Immature natural killer cell (primary cell): ENCODE measurements at regions not wholly inside any gene's neighbourhood (a gene's known extent, or its start where the extent isn't known, plus 50 kb on each side); places are given as distances from the start of the nearest gene placed in this dataset.

Source experiments
- DNase-seq, 3 donors: peaks; one replicate each; pipeline ENCODE4 v3.0.0; 2022; ENCODE audit warnings: mixed read lengths in 1 of 3
- H3K27ac Mint-ChIP-seq, 6 donors: one replicate each; pipeline ENCODE4 v1.8.0; 2020; ENCODE audit warnings: mixed read lengths in 6 of 6, mild to moderate bottlenecking in 5 of 6, inconsistent platforms in 4 of 6, moderate library complexity in 3 of 6
- H3K27me3 Mint-ChIP-seq, 3 donors: one replicate each; pipeline ENCODE4 v1.8.0; 2020 to 2021; ENCODE audit warnings: low read depth in 3 of 3, mild to moderate bottlenecking in 3 of 3, mixed read lengths in 3 of 3, moderate library complexity in 3 of 3, inconsistent platforms in 1 of 3
- H3K36me3 Mint-ChIP-seq, 3 donors: one replicate each; pipeline ENCODE4 v1.8.0; 2020; ENCODE audit warnings: mixed read lengths in 3 of 3, inconsistent platforms in 2 of 3, mild to moderate bottlenecking in 2 of 3
- H3K4me1 Mint-ChIP-seq, 2 donors: one replicate each; pipeline ENCODE4 v1.8.0; 2020; ENCODE audit warnings: inconsistent platforms in 2 of 2, mild to moderate bottlenecking in 2 of 2, mixed read lengths in 2 of 2, moderate library complexity in 1 of 2
- H3K4me3 Mint-ChIP-seq, 5 donors: one replicate each; pipeline ENCODE4 v1.8.0; 2020; ENCODE audit warnings: mild to moderate bottlenecking in 5 of 5, mixed read lengths in 5 of 5, inconsistent platforms in 3 of 5, moderate library complexity in 3 of 5
- H3K9me3 Mint-ChIP-seq, 6 donors: one replicate each; pipeline ENCODE4 v1.8.0; 2020; ENCODE audit warnings: mild to moderate bottlenecking in 6 of 6, mixed read lengths in 6 of 6, inconsistent platforms in 4 of 6, moderate library complexity in 3 of 6

DNA sequence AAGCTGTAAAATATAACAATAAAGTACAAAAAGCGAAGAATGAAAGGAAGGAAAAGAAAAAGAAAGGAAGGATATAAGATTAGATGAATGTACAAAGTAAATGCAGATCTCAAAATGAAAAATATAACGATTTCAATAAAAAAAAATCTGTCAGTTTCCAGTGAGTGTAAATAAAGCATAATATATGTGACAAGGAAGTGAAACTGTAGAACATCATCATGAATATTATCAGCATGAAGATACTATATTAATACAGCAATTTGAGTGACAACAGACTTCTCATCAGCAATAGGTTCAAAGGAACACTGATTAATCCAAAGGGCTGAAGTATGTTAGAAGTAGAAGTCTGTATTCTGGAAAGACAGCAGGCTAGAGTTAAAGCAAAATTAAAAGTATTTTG, 659.5 kb upstream of the MBL2 start:
- H3K9me3 Mint-ChIP-seq, result peaks cover 4 to 47% (median 24%) of the 10 kb centered on the region in 6 donors
- DNase-seq, result no peak

GRCh38 chr10:53430974-53431373, 658.4 kb upstream of the MBL2 start:
- no peaks in the 10 kb centered on the region for H3K36me3 Mint-ChIP-seq
- H3K27ac Mint-ChIP-seq, result no peak overlapping the region
- H3K4me3 Mint-ChIP-seq, result no peak overlapping the region
- H3K9me3 Mint-ChIP-seq, result peaks cover 8 to 45% (median 25%) of the 10 kb centered on the region in 6 donors
- H3K27me3 Mint-ChIP-seq, result peaks cover 0 to 2% (median 0%) of the 10 kb centered on the region in 3 donors
- no peak for DNase-seq
- H3K4me1 Mint-ChIP-seq, result no peaks in the 10 kb centered on the region

More for the DNA sequence above, 659.5 kb upstream of the MBL2 start:
- H3K4me1 Mint-ChIP-seq, result no peaks in the 10 kb centered on the region
- H3K27me3 Mint-ChIP-seq, result peaks cover 0 to 2% (median 0%) of the 10 kb centered on the region in 3 donors
- H3K36me3 Mint-ChIP-seq, result no peaks in the 10 kb centered on the region
- no peak overlapping the region for H3K27ac Mint-ChIP-seq
- no peak overlapping the region for H3K4me3 Mint-ChIP-seq

- no peaks in the 10 kb centered on the region for H3K36me3 Mint-ChIP-seq
- H3K4me1 Mint-ChIP-seq, result no peaks in the 10 kb centered on the region
- no peak for DNase-seq
- H3K9me3 Mint-ChIP-seq, result peaks cover 8 to 46% (median 26%) of the 10 kb centered on the region in 6 donors
- H3K27me3 Mint-ChIP-seq, result peaks cover 0 to 2% (median 0%) of the 10 kb centered on the region in 3 donors
- H3K27ac Mint-ChIP-seq, result no peak overlapping the region
- H3K4me3 Mint-ChIP-seq, result no peak overlapping the region
These were observed 657.7 kb upstream of the MBL2 start for GRCh38 chr10:53430127-53430891.

DNA sequence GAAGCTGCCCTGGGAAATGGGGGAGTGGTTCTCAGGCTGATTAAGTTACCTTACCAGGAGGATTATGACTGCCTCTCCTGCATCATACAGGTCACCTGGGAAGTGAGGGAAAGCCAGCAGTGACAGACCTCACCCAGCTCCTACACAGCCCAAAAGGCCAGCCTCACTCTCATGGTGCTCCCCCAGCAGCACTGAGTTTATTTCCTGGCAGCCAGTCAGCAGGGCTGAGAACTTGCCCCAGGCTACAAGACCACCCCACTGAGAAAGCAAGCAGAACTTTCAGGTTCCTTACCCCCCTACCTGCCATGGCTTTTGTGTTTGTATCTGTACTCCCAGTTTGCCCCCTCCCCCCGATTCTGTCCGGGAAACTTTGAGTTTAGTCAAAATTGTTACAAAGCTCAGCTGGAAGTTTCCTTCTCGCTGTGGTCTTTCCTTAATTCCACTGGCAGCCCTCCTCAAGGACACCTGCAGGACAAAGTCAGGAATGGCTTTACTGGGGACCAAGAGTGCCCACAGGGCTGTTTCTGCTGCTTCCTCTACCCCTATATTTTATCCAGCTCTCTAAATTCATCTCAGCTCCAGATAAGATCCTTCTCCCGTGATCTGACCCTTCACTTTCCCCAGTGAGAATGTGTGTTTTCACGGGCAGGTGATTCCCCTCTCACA, 649.8 kb upstream of the MBL2 start:
- H3K4me3 Mint-ChIP-seq, result no peak overlapping the region
- H3K9me3 Mint-ChIP-seq, result peaks cover 15 to 62% (median 40%) of the 10 kb centered on the region in 6 donors
- peaks cover 0 to 3% (median 0%) of the 10 kb centered on the region in 3 donors for H3K27me3 Mint-ChIP-seq
- DNase-seq, result no peak
- H3K36me3 Mint-ChIP-seq, result peaks cover 0 to 4% (median 0%) of the 10 kb centered on the region in 3 donors
- no peaks in the 10 kb centered on the region for H3K4me1 Mint-ChIP-seq
- H3K27ac Mint-ChIP-seq, result no peak overlapping the region

- H3K27me3 Mint-ChIP-seq, result peaks cover 0 to 2% (median 0%) of the 10 kb centered on the region in 3 donors
- no peak overlapping the region for H3K27ac Mint-ChIP-seq
- DNase-seq, result no peak
- H3K4me1 Mint-ChIP-seq, result no peaks in the 10 kb centered on the region
- no peaks in the 10 kb centered on the region for H3K36me3 Mint-ChIP-seq
- H3K9me3 Mint-ChIP-seq, result peaks cover 6 to 55% (median 14%) of the 10 kb centered on the region in 6 donors
- H3K4me3 Mint-ChIP-seq, result no peak overlapping the region
These were observed 640.1 kb upstream of the MBL2 start for GRCh38 chr10:53412651-53413050.

GRCh38 chr10:53406532-53406931, 633.9 kb upstream of the MBL2 start:
- Mint-ChIP-seq H3K36me3 (no peaks in the 10 kb centered on the region), H3K4me3 (no peak overlapping the region), H3K4me1 (no peaks in the 10 kb centered on the region), H3K27ac (no peak overlapping the region), H3K9me3 (peaks cover 3 to 41% (median 13%) of the 10 kb centered on the region in 6 donors), H3K27me3 (peaks cover 0 to 3% (median 2%) of the 10 kb centered on the region in 3 donors)
- no peak for DNase-seq

DNA sequence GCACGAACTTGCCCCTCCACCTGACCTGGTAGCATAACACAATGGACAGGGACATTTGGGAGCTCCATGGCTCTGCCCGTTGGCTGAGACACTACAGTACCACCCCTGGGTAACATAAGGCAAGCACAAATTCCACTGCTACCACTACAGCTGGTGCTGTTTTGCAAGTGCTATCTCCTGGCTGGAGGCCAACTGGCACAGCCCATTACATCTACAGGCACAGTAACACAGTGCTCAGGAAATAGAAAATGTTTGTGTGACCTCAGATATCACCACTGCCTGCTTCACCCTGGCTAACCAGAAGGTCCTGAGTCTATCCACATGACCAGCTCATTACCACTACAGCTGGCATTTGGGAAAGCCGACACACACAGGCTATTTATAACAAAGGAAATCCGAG, 631.1 kb upstream of the MBL2 start:
- Mint-ChIP-seq H3K4me3 (no peak overlapping the region), H3K36me3 (peaks cover 0 to 4% (median 0%) of the 10 kb centered on the region in 3 donors), H3K27me3 (peaks cover 0 to 3% (median 3%) of the 10 kb centered on the region in 3 donors), H3K9me3 (peaks cover 6 to 45% (median 18%) of the 10 kb centered on the region in 6 donors), H3K4me1 (no peaks in the 10 kb centered on the region), H3K27ac (no peak overlapping the region)
- no peak for DNase-seq

DNA sequence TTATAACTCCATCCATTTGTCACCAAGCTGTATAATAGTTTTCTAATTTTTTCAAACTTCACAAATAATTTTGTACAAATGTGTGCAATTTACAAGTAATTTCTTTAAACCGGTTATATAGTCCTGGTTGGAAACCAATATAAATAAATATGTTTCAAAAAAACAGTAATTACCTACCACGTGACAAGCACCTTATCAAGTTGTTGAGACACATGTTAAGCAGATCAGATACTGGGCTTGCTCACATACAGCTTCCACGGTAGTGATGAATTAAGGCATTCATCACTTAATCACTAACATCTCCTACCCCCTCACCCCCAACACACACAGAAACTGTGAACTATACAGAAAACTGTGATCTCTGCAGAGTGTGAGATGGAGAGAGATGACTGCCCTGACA, 630.0 kb upstream of the MBL2 start:
- Mint-ChIP-seq H3K27ac (no peak overlapping the region), H3K4me3 (no peak overlapping the region), H3K4me1 (no peaks in the 10 kb centered on the region), H3K36me3 (peaks cover 0 to 4% (median 0%) of the 10 kb centered on the region in 3 donors), H3K9me3 (peaks cover 6 to 50% (median 19%) of the 10 kb centered on the region in 6 donors), H3K27me3 (peaks cover 0 to 3% (median 3%) of the 10 kb centered on the region in 3 donors)
- no peak for DNase-seq

GRCh38 chr10:53401536-53401935, 629.0 kb upstream of the MBL2 start:
- Mint-ChIP-seq H3K36me3 (peaks cover 0 to 4% (median 0%) of the 10 kb centered on the region in 3 donors), H3K27ac (no peak overlapping the region), H3K27me3 (peaks cover 0 to 3% (median 0%) of the 10 kb centered on the region in 3 donors), H3K4me3 (no peak overlapping the region), H3K9me3 (peaks cover 10 to 51% (median 20%) of the 10 kb centered on the region in 6 donors), H3K4me1 (no peaks in the 10 kb centered on the region)
- DNase-seq, result no peak

DNA sequence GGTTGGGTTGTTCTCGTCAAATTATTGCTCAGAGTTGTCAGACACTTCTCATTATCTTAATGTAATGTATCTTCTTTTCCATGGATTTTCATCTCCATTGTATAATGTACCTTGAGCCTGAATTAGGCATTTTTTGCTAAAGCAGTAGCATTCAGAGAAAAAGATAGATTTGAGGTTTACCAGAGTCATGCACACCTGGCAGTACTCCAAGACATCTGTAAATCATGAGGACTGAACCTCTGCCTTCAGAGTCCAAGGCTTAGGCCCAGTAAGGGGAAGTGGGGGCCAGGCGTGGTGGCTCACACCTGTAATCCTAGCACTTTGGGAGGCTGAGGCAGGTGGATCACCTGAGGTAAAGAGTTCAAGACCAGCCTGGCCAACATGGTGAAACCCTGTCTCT, 624.3 kb upstream of the MBL2 start:
- Mint-ChIP-seq H3K4me3 (no peak overlapping the region), H3K4me1 (no peaks in the 10 kb centered on the region), H3K36me3 (peaks cover 0 to 6% (median 0%) of the 10 kb centered on the region in 3 donors), H3K9me3 (peaks cover 12 to 58% (median 34%) of the 10 kb centered on the region in 6 donors), H3K27ac (no peak overlapping the region), H3K27me3 (peaks cover 0 to 1% (median 0%) of the 10 kb centered on the region in 3 donors)
- DNase-seq, result no peak

- DNase-seq, result no peak
- H3K27me3 Mint-ChIP-seq, result no peaks in the 10 kb centered on the region
- no peak overlapping the region for H3K27ac Mint-ChIP-seq
- peaks cover 0 to 8% (median 0%) of the 10 kb centered on the region in 3 donors for H3K36me3 Mint-ChIP-seq
- no peaks in the 10 kb centered on the region for H3K4me1 Mint-ChIP-seq
- no peak overlapping the region for H3K4me3 Mint-ChIP-seq
- H3K9me3 Mint-ChIP-seq, result peaks cover 13 to 59% (median 37%) of the 10 kb centered on the region in 6 donors
These were observed 622.9 kb upstream of the MBL2 start for GRCh38 chr10:53395449-53395848.

DNA sequence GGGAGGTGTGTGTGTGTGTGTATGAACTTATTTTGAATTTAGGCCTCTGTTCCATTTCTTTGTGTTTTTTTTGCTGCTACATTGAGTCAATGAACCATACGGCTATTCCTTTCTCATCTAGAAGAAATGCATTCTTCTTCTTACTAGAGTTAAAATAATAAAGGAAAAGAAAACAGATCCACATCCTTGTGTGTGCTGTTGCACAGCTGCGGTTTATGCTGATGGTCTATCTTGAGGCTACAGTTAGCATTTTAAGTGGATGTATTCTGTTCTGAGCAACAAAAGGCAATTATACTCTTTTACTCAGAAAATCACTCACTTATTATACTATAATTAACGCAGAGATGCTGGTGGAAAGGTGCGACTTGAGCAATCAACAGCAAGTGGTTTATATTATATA, 615.0 kb upstream of the MBL2 start:
- no peak for DNase-seq
- H3K4me3 Mint-ChIP-seq, result no peak overlapping the region
- H3K27me3 Mint-ChIP-seq, result peaks cover 0 to 2% (median 0%) of the 10 kb centered on the region in 3 donors
- no peak overlapping the region for H3K27ac Mint-ChIP-seq
- H3K36me3 Mint-ChIP-seq, result peaks cover 0 to 8% (median 0%) of the 10 kb centered on the region in 3 donors
- no peaks in the 10 kb centered on the region for H3K4me1 Mint-ChIP-seq
- peaks cover 10 to 46% (median 20%) of the 10 kb centered on the region in 6 donors for H3K9me3 Mint-ChIP-seq

- DNase-seq, result no peak
- H3K4me1 Mint-ChIP-seq, result no peaks in the 10 kb centered on the region
- H3K27ac Mint-ChIP-seq, result no peak overlapping the region
- no peaks in the 10 kb centered on the region for H3K36me3 Mint-ChIP-seq
- H3K9me3 Mint-ChIP-seq, result peaks cover 5 to 49% (median 25%) of the 10 kb centered on the region in 6 donors
- no peaks in the 10 kb centered on the region for H3K27me3 Mint-ChIP-seq
- no peak overlapping the region for H3K4me3 Mint-ChIP-seq
These were observed 610.0 kb upstream of the MBL2 start for GRCh38 chr10:53382543-53382942.

DNA sequence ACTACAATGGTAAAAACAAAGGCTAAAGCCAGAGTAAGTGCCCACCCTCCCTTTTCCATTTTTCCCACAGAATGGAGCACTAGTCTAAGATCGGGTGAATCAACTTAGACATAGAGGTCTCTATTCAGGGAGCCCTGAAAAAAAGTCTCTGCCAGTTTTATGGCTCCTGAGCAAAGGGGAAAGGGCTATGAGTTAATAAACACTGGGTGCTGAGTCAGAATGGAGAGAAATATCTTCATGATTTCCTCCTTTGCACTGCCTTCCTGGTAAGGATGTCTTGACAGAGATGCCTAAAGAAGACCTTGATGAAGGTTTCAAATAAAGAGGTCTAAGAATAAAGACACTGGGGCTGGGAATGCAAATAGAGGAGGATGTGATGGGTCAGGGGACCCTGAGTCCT, 607.4 kb upstream of the MBL2 start:
- no peaks in the 10 kb centered on the region for H3K4me1 Mint-ChIP-seq

More for the DNA sequence above, 607.4 kb upstream of the MBL2 start:
- DNase-seq, result no peak
- no peak overlapping the region for H3K4me3 Mint-ChIP-seq
- H3K27me3 Mint-ChIP-seq, result peaks cover 0 to 1% (median 0%) of the 10 kb centered on the region in 3 donors
- H3K9me3 Mint-ChIP-seq, result peaks cover 11 to 46% (median 24%) of the 10 kb centered on the region in 6 donors
- H3K27ac Mint-ChIP-seq, result no peak overlapping the region
- no peaks in the 10 kb centered on the region for H3K36me3 Mint-ChIP-seq
